ENCODE measurements at regions not wholly inside any gene's neighbourhood (a gene's known extent, or its start where the extent isn't known, plus 50 kb on each side); places are given as distances from the start of the nearest gene placed in this dataset.

DNA sequence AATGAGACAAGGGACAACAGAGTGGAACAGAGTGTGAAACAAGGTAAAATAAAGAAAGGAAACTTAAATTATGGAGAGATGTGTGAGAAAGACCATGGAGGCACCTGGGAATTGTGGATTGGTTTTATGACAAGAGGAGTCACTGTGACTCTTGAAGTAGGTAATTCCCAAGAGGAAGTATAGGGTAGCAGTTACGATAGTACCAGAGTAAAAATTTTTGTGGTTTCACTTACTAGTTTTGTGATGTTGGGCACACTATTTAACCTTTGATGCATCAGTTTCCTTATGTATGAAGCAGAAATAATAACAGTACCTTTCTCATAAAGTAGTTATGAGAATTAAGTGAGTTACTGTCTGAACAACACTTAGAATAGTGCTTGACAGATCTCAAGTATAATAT, 267.9 kb upstream of the DPYD start (continued):
- TF ChIP-seq ZNF645 (tag by site-specific recombination; IDR thresholded peaks at IDR 0.05) (no peak), ZNF211 (tag by site-specific recombination; IDR thresholded peaks at IDR 0.05; ENCODE audit: low read depth) (no peak), ZNF2 (tag by site-specific recombination; IDR thresholded peaks at IDR 0.05) (no peak), ZNF670 (tag by site-specific recombination; IDR thresholded peaks at IDR 0.05; ENCODE audit: low read depth) (no peak), AEBP2 (tag by site-specific recombination; IDR thresholded peaks at IDR 0.05; ENCODE audit: borderline replicate concordance) (no peak), ZNF202 (tag by site-specific recombination; IDR thresholded peaks at IDR 0.05; ENCODE audit: borderline replicate concordance) (no peak), HOXC10 (CRISPR knock-in tag; IDR thresholded peaks at IDR 0.05) (no peak)

DNA sequence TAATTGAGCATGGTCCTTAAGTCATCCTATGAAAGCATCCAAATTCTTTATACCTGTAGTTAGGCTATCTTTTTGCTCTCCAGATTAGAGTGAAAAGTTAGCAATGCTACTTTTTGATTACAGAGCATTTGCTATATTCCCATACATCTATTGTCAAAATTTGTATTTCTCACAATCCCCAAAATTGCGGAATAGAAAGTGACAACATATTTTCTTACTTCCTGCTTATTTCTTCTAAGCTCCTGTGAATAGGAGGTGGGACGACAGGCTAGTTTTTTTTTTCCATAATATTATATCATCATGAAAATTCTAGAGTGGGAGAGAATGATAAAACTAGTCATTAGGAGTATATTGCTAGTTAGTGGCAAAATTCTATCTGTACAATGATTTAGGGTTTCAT, 264.0 kb upstream of the DPYD start:
- H3K4me3 ChIP-seq (ENCODE audit: low read depth, low read length), result no peak overlapping the region
- no peak for TF ChIP-seq ZBTB1 (tag by site-specific recombination; IDR thresholded peaks at IDR 0.05)
- TF ChIP-seq SP7 (tag by site-specific recombination; IDR thresholded peaks at IDR 0.05), result no peak
- TF ChIP-seq KLF16 (tag by site-specific recombination; IDR thresholded peaks at IDR 0.05), result no peak
- TF ChIP-seq ZNF146 (tag by site-specific recombination; IDR thresholded peaks at IDR 0.05), result no peak
- no peak for TF ChIP-seq SP2 (tag by site-specific recombination; IDR thresholded peaks at IDR 0.05)
- no peak for TF ChIP-seq ZNF510 (tag by site-specific recombination; IDR thresholded peaks at IDR 0.05; ENCODE audit: insufficient replicate concordance)
- no peak for TF ChIP-seq ZNF354C (tag by site-specific recombination; IDR thresholded peaks at IDR 0.05; ENCODE audit: borderline replicate concordance, low read depth)
- no peak for TF ChIP-seq ZNF175 (tag by site-specific recombination; IDR thresholded peaks at IDR 0.05)
- no peak for TF ChIP-seq ZXDB (tag by site-specific recombination; IDR thresholded peaks at IDR 0.05)
- TF ChIP-seq ZNF704 (tag by site-specific recombination; IDR thresholded peaks at IDR 0.05), result no peak
- TF ChIP-seq ZBTB8A (tag by site-specific recombination; IDR thresholded peaks at IDR 0.05), result no peak
- no peak for TF ChIP-seq ZNF140 (tag by site-specific recombination; IDR thresholded peaks at IDR 0.05)
- POLR2A ChIA-PET, result no interaction called here

DNA sequence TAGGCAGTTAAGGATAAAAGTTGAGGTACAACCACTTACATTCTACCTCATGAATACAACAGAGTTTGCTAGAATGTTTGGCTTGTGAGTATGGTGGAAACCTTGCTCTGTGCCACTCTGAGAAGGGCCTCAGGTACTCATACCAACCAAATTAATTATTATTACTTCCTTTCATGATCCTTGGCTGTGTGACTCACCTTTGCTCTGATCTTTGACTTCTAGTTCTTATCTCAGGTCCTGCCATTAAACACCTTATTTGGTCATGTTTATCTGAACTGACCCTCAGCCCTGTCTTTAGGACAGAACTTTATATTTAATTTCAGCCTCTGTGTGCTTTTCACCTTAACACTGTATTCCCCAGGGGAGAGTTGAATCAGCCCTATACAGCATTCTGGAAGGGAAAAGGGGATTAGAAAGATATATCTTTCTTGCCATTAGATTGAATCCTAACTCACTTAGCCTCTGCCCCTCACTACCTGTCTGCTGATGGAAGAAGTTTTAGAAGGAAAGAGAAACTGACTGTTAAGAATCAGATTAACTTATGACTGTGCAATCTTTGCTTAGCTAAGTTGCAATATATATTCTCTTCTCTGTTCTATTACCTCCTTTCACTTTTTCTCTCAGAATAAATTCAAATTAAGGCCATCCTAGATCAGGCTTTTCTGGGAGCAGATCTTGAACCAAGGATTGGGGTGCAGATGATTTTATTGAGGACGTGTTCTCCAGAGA, 260.4 kb upstream of the DPYD start:
- CTCF ChIA-PET, result no interaction called here
- no peak for TF ChIP-seq CTCF (tag by site-specific recombination; IDR thresholded peaks at IDR 0.05)
- TF ChIP-seq PRDM4 (tag by site-specific recombination; IDR thresholded peaks at IDR 0.05), result no peak
- TF ChIP-seq ZNF670 (tag by site-specific recombination; IDR thresholded peaks at IDR 0.05; ENCODE audit: low read depth), result no peak
- no peak for TF ChIP-seq ZNF114 (tag by site-specific recombination; IDR thresholded peaks at IDR 0.05)
- no peak for TF ChIP-seq ZNF645 (tag by site-specific recombination; IDR thresholded peaks at IDR 0.05)

More for the DNA sequence above, 264.0 kb upstream of the DPYD start:
- H3K9me3 ChIP-seq (ENCODE audit: control insufficient read depth, insufficient read depth, low read depth, low read length), result no peaks in the 10 kb centered on the region
- H3K36me3 ChIP-seq (ENCODE audit: control insufficient read depth in 2 of 2, insufficient read depth in 1 of 2, low read length in 2 of 2), result no peaks in the 10 kb centered on the region
- CTCF ChIA-PET, result interaction anchor here (0.6 kb wide), 1 partner anchor 43 kb away, joined by 4 read pairs; no protein-coding TSS in a partner anchor
- H3K4me1 ChIP-seq (ENCODE audit: control insufficient read depth, insufficient read depth, low read length), result no peaks in the 10 kb centered on the region
- H3K27ac ChIP-seq (ENCODE audit: extremely low read depth, low read depth, low read length), result no peak overlapping the region

More for the DNA sequence above, 260.4 kb upstream of the DPYD start:
- no peak overlapping the region for H3K4me3 ChIP-seq (ENCODE audit: low read depth, low read length)
- no peaks in the 10 kb centered on the region for H3K4me1 ChIP-seq (ENCODE audit: control insufficient read depth, insufficient read depth, low read length)
- no peaks in the 10 kb centered on the region for H3K9me3 ChIP-seq (ENCODE audit: control insufficient read depth, insufficient read depth, low read depth, low read length)
- no peak overlapping the region for H3K27ac ChIP-seq (ENCODE audit: extremely low read depth, low read depth, low read length)
- POLR2A ChIA-PET, result no interaction called here
- no peaks in the 10 kb centered on the region for H3K36me3 ChIP-seq (ENCODE audit: control insufficient read depth in 2 of 2, insufficient read depth in 1 of 2, low read length in 2 of 2)
